GM12878 (cell line): ENCODE measurements at regions not wholly inside any gene's neighbourhood (a gene's known extent, or its start where the extent isn't known, plus 50 kb on each side); places are given as distances from the start of the nearest gene placed in this dataset.

Source experiments
- BRCA1 ChIP-seq: IDR thresholded peaks from 2 replicates; pipeline ENCODE4 v1.6.1; 2011; ENCODE audit warnings: low read depth, low read length, improper control_type of control experiment
- CBFB ChIP-seq: IDR thresholded peaks from 2 replicates; pipeline ENCODE4 v1.6.1; 2016; ENCODE audit warnings: antibody characterized with exemption, low read depth
- ETV6 ChIP-seq, 2 experiments: fragments of 450-650 bp in 1 of 2; IDR thresholded peaks in 1 of 2; conservative IDR thresholded peaks in 1 of 2; 2 replicates each; pipeline ENCODE4 v1.6.1; 2014; ENCODE audit warnings: antibody characterized with exemption in 1 of 2, borderline replicate concordance in 1 of 2, low read depth in 1 of 2, mild to moderate bottlenecking in 1 of 2, moderate library complexity in 1 of 2
- IKZF2 ChIP-seq, 2 experiments: fragments of 450-650 bp; IDR thresholded peaks; 2 replicates each; pipeline ENCODE4 v1.6.1; 2017; ENCODE audit warnings: mild to moderate bottlenecking in 2 of 2, moderate library complexity in 2 of 2
- IRF4 ChIP-seq: IDR thresholded peaks from 2 replicates; pipeline ENCODE4 v1.6.1; 2011; ENCODE audit warnings: low read depth, low read length
- LARP7 ChIP-seq: fragments of 450-650 bp; IDR thresholded peaks from 2 replicates; pipeline ENCODE4 v1.6.1; 2017; ENCODE audit warnings: mild to moderate bottlenecking
- NFIC ChIP-seq: IDR thresholded peaks from 2 replicates; pipeline ENCODE4 v1.6.1; 2012; ENCODE audit warnings: low read depth, mild to moderate bottlenecking, inconsistent platforms, low read length, moderate library complexity
- NFXL1 ChIP-seq: fragments of 450-650 bp; IDR thresholded peaks from 2 replicates; pipeline ENCODE4 v1.6.1; 2017; ENCODE audit warnings: antibody characterized with exemption, mild to moderate bottlenecking, borderline replicate concordance
- PML ChIP-seq: IDR thresholded peaks from 2 replicates; pipeline ENCODE4 v1.6.1; 2012; ENCODE audit warnings: low read length, inconsistent platforms
- POU2F2 ChIP-seq: IDR thresholded peaks from 3 replicates; pipeline ENCODE4 v1.6.1; 2011; ENCODE audit warnings: low read depth, mild to moderate bottlenecking, low read length, borderline replicate concordance
- PRDM15 ChIP-seq: fragments of 450-650 bp; formaldehyde crosslinking; IDR thresholded peaks from 2 replicates; pipeline ENCODE4 v1.4.0; 2020; ENCODE audit warnings: mild to moderate bottlenecking, moderate library complexity
- RB1 ChIP-seq: fragments of 450-650 bp; formaldehyde crosslinking; IDR thresholded peaks from 2 replicates; pipeline ENCODE4 v1.6.1; 2017; ENCODE audit warnings: mild to moderate bottlenecking, borderline replicate concordance
- RELA ChIP-seq: fragments of 450-650 bp; IDR thresholded peaks from 2 replicates; pipeline ENCODE4 v1.8.0; 2014; ENCODE audit warnings: borderline replicate concordance; ENCODE audit not compliant: partially characterized antibody
- SREBF1 ChIP-seq: IDR thresholded peaks from 2 replicates; pipeline ENCODE4 v1.6.1; 2012; ENCODE audit warnings: mild to moderate bottlenecking, low read length
- SUZ12 ChIP-seq: fragments of 200-600 bp; sonication (generic); IDR thresholded peaks from one replicate; pipeline ENCODE4 v1.6.1; 2018; ENCODE audit warnings: antibody characterized with exemption, mild to moderate bottlenecking; ENCODE audit not compliant: unreplicated experiment
- TBL1XR1 ChIP-seq: IDR thresholded peaks from 2 replicates; pipeline ENCODE4 v1.6.1; 2012; ENCODE audit warnings: low read depth, low read length, improper control_type of control experiment
- YY1 ChIP-seq: IDR thresholded peaks from 2 replicates; pipeline ENCODE4 v1.6.1; 2011; ENCODE audit warnings: low read depth, mild to moderate bottlenecking, low read length
- ZBTB40 ChIP-seq: fragments of 450-650 bp; IDR thresholded peaks from 2 replicates; pipeline ENCODE4 v1.6.1; 2016; ENCODE audit warnings: mild to moderate bottlenecking, moderate library complexity, borderline replicate concordance
- ZNF592 ChIP-seq: fragments of 450-650 bp; IDR thresholded peaks from 2 replicates; pipeline ENCODE4 v1.6.1; 2017; ENCODE audit warnings: mild to moderate bottlenecking, moderate library complexity

- no peak for TF ChIP-seq ZNF592
- peak; percentile 47 to 50 for TF ChIP-seq IKZF2 (IDR thresholded peaks at IDR 0.05)
- no peak for TF ChIP-seq PRDM15
- no peak for TF ChIP-seq SUZ12
- TF ChIP-seq NFXL1, result no peak
- no peak; a peak in 1 of 4 replicates for TF ChIP-seq ETV6 (conservative IDR thresholded peaks at IDR 0.05 in 1 of 2, IDR thresholded peaks at IDR 0.05 in 1 of 2; ENCODE audit: borderline replicate concordance in 1 of 2, low read depth in 1 of 2)
- peak; percentile 82 for TF ChIP-seq IRF4
- TF ChIP-seq RB1, result no peak
- peak; percentile 25; the same call in 1 of the 3 replicates for TF ChIP-seq POU2F2
- no peak for TF ChIP-seq ZBTB40
- no peak for TF ChIP-seq LARP7
- peak; percentile 73 for TF ChIP-seq NFIC
- TF ChIP-seq CBFB, result no peak
- no peak for TF ChIP-seq SREBF1
- TF ChIP-seq BRCA1, result no peak
- TF ChIP-seq YY1, result peak; percentile 87
- TF ChIP-seq TBL1XR1, result peak; percentile 61; the same call in 1 of the 2 replicates
- TF ChIP-seq PML, result no peak
- TF ChIP-seq RELA, result no peak
Observed at GRCh38 chr3:177441813-177442646, 244.7 kb upstream of the TBL1XR1 start (continued).
